SIG-M5 treated with dmso at 0.1 percent for 504 hours (cell line): ENCODE measurements at regions not wholly inside any gene's neighbourhood (a gene's known extent, or its start where the extent isn't known, plus 50 kb on each side); places are given as distances from the start of the nearest gene placed in this dataset.
A peak's percentile ranks its signal among the peaks of the same experiment; 100 is the strongest.
"Not testable (repeated sequence)": the region's sequence is repeated elsewhere in the genome, so short reads cannot be mapped to it uniquely, and the experiment has no call there.

Source experiments
- DNase-seq: peaks from one replicate; lab custom pipeline; 2025; ENCODE audit not compliant: unreplicated experiment; lab: John Stamatoyannopoulos, UW

GRCh38 chr13:79190932-79191331 is 215.1 kb downstream of the RBM26 start:
- DNase-seq = peak; percentile 45

GRCh38 chr13:79187917-79188690 is 218.0 kb downstream of the RBM26 start:
- DNase-seq = no peak

DNA sequence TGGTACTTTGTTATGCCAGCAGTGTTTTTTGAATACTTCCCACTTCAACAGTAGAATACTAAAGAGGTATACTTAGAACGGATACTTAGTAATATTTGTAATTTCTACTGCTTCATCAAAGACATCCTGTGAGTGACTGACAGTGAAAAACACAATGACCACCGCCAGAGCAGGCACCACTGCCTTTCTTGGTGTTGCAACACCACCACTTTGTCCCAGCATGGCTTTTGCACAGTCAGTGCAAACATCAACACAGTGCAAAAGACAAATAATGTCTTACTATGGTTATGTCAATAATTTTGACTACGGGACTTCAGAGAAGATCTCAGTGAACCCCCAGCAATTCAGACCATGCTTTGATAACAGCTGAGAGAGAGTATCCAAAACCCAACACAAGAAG is 220.5 kb downstream of the RBM26 start:
- DNase-seq = no peak

DNA sequence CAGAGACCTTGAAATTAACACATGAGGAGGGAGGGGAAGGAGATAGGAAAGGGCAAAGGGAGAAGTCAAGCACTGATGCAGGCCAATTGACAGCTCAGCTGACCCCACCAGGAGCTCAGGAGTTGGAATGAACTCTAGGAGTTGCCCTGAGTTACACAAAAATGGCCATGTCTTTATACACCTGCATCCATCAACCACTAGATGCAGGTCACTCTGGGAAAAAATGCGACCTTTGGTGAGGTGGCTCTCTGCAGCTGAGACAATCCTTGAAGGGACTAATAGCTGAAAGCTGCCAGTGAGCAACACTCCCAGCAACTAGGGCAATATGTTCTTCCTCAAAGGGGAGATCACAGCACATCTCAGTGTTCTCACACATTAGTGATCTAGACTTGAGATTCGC is 222.8 kb downstream of the RBM26 start:
- DNase-seq = no peak

DNA sequence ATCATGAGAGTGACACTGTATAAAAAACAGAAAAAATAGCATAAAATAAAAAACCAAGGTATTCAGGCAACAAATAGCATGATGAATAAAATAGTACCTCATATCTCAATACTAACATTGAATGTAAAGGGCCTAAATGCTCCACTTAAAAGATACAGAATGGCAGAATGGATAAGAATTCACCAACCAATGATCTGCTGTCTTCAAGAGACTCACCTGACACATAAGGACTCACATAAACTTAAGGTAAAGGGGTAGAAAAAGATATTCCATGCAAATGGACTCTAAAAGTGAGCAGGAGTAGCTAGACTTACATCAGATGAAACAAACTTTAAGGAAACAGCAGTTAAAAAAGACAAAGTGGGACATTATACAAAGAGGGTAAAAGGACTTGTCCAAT is 232.4 kb downstream of the RBM26 start:
- DNase-seq = not testable (repeated sequence)

GRCh38 chr13:79172924-79173323 is 233.1 kb downstream of the RBM26 start:
- DNase-seq = not testable (repeated sequence)

DNA sequence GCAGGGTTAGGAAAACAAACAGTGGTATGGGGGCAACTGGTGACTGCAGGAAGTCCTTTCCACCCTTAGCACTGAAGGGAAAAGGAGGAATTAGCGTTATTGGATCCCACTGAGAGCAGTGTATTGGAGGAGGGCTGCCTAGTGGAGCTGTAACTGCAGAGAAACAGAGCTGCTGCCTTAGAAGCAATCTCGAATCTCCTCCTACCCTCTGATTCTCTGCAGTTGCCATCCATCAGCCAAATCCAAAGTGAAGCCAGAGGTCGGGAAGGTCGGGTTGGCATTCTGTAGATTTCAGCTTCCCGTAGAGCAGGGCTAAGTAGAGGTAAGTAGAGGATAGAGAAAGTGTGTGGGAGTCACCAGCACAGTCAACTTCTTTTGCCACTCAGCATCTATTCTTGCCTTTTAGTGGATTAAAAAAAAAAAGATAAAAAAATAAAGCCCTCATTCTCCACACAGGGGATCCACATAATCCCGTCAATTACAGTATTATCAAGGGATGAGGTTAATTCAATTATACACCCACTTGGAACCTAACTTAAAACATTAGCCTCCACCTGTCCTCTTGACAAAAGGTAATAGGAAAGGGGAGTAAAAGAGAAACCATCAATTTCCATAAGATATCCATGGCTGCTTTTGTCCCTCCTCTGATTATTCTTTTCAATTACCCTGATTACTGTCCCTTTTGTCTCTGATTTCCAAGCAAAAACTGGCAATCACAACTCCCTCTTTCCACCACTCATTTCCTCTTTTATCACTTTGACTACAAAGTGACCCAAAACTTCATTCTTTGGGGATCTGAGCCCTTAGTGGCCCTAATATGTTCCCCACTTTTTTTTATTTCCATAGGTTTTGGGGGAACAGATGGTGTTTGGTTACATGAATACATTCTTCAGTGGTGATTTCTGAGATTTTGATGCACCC is 234.7 kb downstream of the RBM26 start:
- DNase-seq = no peak

DNA sequence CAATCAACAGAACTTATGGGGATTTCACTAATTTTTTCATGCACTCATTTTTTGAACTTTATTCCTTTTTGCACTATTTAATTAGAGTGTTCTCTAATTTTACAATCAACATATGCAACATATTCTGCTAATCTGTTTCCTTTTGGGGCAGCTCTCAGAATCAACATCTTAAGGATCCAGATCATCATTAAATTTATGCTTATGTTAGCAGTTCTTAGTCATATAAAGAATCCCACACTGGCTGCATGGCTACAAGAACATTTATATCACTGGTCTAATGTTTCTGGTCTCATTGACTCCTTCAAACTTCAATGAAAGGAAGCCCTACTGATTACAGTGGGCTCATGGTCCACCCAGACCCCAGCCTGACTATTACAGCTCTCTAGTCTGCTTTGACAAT is 245.2 kb downstream of the RBM26 start:
- DNase-seq = no peak

- DNase-seq = no peak
Measured at GRCh38 chr13:79155883-79156282, 250.2 kb downstream of the RBM26 start.

DNA sequence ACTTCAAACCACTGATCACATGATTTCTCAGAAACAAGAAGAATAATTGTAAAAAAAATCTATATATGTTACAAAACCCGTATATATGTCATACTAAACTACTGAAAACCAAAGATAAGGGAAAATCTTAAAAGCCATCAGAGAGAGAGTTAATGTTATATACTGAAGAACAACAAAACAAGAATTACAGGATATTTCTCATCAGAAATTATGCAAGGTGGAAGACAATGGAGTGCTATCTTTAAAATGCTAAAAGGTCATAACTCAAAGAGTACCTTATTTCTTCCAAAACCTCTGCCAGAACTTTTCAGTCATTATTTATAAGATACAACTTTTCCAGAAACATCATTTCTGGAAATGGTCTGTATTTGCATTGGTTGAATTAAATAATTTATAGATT is 256.8 kb downstream of the RBM26 start:
- DNase-seq = no peak

- DNase-seq = no peak
Measured at GRCh38 chr13:79141082-79141481, 265.0 kb downstream of the RBM26 start.

- DNase-seq = peak; percentile 88
Measured at GRCh38 chr13:79128158-79128557, 277.9 kb downstream of the RBM26 start.

DNA sequence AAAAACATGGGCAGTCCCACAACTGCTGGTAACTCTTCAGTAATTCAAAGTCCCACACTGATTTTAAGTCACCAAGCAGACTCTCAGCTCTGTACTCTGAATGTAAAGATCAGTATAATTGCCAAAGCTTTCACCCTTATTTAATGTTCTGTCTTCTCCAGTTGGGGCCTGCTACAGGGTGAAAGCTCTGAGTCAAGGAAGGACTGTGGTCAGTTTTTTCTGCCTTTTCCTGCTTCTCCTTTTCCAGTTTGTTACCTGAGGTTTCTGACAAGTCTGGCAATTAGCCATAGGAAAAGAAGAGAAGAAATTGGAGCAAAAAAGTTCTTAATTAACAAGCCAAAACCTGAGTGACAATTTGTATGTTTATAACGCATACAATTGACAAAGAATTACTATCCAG is 279.3 kb downstream of the RBM26 start:
- DNase-seq = no peak

DNA sequence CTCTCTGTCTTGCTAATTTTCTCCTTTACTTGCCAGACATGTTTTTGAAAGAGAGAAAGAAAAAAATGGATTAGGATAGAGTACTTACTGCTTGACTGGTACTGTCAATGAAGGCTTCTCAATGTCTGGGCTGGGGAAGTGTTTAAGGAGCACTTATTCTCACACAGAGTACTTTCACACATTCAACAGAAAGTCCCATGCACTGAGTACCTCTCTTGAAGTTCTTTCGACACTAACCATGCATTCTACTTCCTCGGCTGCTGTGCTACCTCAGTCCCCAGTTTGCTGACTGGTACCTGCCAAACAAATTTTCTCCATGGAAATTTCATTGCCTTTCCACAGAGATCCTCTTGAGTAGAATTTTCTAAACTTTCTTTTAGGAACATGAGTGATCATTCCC is 281.9 kb downstream of the RBM26 start:
- no peak for DNase-seq

GRCh38 chr13:79121286-79121685 is 284.8 kb downstream of the RBM26 start:
- DNase-seq = no peak

DNA sequence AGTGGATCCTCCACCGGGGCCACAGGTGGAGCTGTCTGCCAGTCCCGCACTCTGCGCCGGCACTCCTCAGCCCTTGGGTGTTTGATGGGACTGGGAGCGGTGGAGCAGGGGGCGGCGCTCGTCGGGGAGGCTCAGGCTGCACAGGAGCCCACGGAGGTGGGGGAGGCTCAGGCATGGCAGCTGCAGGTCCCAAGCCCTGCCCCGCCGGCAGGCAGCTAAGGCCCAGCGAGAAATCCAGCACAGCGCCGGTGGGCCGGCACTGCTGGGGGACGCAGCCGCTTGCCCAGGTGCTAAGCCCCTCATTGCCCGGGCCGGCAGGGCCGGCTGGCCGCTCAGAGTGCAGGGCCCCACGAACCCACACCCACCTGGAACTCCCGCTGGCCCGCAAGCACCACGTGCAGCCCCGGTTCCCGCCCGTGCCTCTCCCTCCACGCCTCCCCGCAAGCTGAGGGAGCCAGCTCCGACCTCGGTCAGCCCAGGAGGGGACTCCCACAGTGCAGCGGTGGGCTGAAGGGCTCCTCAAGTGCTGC is 286.4 kb downstream of the RBM26 start:
- DNase-seq = no peak

DNA sequence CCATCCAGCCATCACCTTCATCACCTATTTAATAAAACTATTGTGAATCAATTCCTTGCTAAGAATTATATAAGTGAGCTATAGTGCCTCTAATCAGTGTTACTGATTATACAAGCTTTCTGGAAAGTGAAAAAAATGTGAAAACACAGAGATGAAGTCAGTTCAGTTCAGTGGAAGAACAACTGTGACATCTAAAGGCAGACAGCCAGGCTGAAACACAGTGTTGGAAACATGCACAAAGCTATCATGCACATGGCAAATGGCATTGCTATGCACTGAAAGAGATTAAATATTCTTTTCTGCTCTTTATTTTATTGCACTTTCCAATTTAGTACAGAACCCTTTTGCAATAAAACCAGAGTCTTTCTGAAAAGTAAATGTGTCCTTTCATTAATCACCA is 294.0 kb downstream of the RBM26 start:
- DNase-seq = no peak

DNA sequence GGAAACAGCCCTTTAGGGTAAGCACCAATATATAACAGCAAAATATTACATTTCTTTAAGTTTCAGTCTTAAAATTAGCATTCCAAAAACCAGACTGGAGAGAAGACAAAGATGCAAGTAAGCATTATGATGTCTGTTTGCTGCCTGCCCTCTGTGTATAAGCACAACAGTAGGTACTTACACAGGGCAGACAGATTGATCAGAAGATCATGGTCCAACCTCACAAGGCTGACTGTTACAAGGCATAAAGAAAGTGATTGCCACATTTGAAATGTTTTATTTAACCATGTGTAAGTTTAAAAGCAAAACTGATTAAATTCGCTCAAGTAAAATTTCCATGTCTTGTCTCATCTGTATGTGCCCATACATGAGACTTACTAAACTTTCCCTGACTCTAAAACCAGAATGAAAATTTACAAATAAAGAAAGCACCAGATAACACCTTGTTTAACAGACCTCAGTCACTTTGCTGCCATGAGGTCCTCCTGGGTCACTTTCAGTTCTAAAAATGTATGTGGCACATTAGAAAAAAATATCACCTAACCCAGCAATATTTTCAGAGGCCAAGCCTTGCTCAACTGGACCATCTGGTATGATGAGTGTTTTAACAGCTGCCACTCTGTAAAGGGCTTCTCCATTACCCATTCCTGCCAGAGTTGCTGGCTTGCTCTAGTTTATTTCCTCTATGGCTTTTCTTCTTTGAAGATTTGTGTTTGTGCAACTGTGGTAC is 297.0 kb downstream of the RBM26 start:
- no peak for DNase-seq

DNA sequence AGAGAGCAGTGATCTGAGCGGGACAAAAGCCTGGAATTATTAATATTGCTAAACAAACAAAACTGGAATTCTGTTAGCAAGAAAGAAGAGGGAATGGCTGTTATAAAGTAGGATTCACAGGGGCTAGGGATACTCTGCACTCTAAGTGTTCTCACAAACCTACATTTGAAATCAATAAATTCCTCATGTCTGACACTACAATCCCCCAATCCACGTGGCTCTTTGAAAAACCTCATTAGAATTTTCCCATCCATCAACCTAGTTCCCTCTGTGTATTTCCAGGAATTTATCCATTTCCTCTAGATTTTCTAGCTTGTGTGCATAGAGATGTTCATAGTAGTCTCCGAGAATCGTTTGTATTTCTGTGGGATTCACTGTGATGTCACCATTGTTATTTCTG is 307.5 kb downstream of the RBM26 start:
- no peak for DNase-seq

GRCh38 chr13:79097201-79097600 is 308.9 kb downstream of the RBM26 start:
- DNase-seq = no peak

DNA sequence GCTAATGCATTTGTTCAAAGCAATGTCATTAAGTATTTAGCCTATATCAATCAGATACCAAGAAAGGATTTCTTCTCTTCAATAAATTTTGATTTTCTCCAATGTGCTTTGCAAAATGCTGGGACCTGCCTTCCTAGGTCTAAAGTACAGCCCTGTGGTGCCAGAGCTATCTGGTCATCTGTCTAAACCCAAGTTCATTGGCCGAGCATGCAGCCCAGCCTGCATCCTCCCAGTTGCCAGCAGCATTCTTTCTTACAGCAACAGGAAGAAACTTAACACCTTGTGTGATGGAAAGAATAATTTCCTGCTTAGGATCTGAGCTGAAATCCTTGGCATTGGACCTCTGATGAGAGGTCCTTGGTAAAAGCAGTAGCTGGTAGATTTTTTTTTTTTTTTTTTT is 310.0 kb downstream of the RBM26 start:
- no peak for DNase-seq
